ENCODE measurements at regions not wholly inside any gene's neighbourhood (a gene's known extent, or its start where the extent isn't known, plus 50 kb on each side); places are given as distances from the start of the nearest gene placed in this dataset.
"Not testable (repeated sequence)": the region's sequence is repeated elsewhere in the genome, so short reads cannot be mapped to it uniquely, and the experiment has no call there.

GRCh38 chr4:4092159-4092558 lies 134.6 kb downstream of the OTOP1 start:
- not testable (repeated sequence) for TF ChIP-seq CTCF, POLR2A (IDR thresholded peaks at IDR 0.05)

All from prostate gland (tissue), 2 donors.